NCI-H510A (cell line): ENCODE measurements at regions not wholly inside any gene's neighbourhood (a gene's known extent, or its start where the extent isn't known, plus 50 kb on each side); places are given as distances from the start of the nearest gene placed in this dataset.

Source experiments
- DNase-seq: peaks from one replicate; lab custom pipeline; 2025; lab: John Stamatoyannopoulos, UW

- DNase-seq = no peak
Observed at GRCh38 chr2:217409949-217410680, 550.3 kb upstream of the TNP1 start.

DNA sequence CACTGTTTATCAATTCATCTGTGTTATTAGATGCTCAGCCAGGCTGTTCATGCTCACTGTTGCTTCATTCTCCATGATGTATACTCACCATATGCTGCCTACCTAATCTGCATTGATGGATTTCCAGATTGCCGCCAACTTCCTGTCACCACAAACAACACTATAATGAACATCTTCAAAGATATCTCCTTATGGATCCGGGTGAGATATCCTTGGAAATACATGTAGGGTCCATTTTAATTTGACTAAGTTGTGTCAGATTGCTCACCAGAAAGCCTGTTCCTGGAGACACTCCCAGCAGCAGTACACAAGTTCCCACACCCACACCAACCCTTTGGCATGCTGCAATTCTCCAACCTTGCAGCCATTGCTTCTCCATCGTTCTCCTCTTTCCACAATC lies 547.5 kb upstream of the TNP1 start:
- DNase-seq = no peak

GRCh38 chr2:217404236-217404760 lies 544.4 kb upstream of the TNP1 start:
- DNase-seq = no peak

DNA sequence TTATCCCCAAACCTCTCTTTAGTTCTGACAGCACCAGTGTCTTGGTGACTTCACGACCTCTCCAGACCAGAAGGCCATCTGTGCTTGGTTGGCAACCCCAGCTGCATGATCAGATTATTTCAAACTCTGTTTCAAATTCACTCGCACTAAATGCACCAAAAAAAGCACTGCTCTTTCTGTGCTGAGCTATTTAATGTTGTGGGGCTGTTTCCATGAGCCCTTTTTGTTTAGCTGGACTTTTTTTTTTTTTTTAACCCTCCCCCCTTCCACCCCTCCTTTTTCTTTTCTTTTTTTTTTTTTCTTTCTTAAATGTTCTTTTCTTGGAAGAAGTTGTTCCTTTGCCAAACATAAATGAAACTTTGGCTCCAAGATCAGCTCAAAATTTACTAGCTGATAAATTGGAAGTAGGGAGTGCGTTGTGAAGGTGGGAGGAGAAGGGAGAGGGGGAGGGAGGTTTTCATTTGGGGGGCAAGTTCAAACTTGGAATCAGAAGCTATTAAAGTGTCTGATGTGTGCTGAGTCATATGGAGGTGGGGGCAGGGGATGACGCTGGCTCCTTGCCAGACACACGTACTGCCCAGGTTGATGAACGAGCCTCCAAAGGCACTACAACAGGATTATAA lies 543.0 kb upstream of the TNP1 start:
- DNase-seq = peak; percentile 6

- no peak for DNase-seq
Observed at GRCh38 chr2:217402144-217402543, 542.3 kb upstream of the TNP1 start.

- no peak for DNase-seq
Observed at GRCh38 chr2:217399291-217399690, 539.4 kb upstream of the TNP1 start.

GRCh38 chr2:217398860-217399259 lies 539.0 kb upstream of the TNP1 start:
- DNase-seq = no peak

- no peak for DNase-seq
Observed at GRCh38 chr2:217398101-217398500, 538.2 kb upstream of the TNP1 start.

- no peak for DNase-seq
Observed at GRCh38 chr2:217396586-217396985, 536.7 kb upstream of the TNP1 start.

- DNase-seq = no peak
Observed at GRCh38 chr2:217396165-217396564, 536.3 kb upstream of the TNP1 start.

DNA sequence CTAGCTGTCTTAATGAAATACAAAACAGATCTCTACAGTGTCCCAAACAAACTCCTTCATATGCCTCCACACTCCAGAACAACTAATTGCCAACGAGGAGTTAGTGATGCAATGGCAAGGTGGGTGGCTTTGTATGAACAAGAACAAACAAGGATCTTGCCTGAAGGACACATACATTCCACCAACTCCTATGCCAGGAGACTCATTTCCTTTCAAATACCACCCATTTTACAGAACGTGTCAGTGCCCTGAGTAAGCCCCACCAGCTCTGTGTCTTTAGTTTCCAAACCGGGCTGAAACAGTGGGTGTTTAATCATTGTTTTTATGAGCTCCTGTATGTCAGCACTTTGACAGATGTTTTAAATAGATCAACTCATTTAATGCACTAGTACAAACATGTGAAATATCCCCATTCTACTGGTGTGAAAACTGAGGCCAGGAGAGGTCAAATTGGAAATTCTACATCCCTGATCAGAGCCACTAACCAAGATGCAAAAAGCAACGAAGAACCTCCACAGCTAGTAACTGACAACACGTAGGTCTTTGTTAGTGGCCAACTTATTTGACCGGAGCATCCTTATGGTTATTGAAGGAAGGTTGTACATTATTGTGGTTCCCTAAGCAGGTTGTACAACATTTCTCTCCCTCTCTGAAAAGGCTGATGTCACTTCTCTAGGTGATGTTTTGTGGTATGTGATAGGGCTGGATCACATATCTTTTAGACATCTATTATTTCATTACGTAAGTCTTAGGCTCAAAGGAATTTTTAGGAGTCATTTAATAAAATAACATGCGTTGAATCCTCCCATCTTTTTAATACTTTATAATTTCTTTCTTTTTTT lies 534.9 kb upstream of the TNP1 start:
- DNase-seq = no peak

DNA sequence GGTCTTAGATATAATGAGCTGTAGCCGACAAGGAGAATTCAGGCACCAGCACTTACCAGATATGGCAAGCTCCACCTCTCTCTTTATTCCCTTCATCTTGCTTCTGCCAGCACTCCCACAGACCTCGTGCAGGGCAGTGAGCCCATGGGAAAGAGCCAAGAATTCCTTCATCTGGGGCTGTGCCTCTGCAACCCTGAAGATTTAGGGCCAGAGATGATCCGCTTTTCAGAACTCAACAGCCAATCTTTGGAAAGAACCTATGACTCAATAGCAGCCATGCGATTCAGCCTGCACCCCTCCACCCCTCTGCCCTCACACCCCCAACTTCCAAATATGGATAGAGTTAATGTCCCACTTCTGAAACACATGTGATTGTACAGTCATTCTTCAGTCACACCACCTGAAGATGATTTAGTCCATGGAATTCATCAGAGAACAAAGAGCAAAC lies 533.7 kb upstream of the TNP1 start:
- no peak for DNase-seq

- no peak for DNase-seq
Observed at GRCh38 chr2:217392930-217393584, 533.2 kb upstream of the TNP1 start.

DNA sequence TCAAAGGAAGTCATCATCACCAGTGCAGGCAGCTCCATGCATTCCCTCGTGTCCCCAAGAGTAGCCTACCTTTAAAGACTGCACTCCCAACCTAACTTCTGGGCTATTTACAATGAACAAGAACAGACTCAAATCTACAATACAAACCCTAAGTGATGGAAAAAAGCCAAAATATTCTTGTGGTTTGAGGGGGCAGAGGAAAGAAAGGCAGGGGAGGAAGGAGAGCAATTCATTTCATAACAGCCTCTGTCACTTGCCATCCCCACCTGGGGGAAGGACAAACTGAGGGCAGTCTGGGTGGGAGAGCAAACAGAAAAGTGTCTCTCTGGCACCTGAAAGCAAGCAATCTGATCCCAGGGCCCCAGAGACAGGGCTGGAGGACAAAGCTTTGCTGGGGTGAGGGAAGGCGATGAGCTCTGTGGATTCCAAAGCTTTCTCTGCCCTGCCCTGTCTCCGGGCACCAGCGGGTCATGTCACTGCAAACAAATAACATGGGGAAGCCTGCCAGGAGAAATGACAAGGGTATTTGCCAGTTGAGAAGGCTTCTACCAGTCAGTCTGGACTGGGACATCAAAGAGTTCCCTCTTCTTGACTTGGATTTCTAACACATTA lies 528.0 kb upstream of the TNP1 start:
- DNase-seq = no peak

- DNase-seq = no peak
Observed at GRCh38 chr2:217386041-217386440, 526.2 kb upstream of the TNP1 start.

GRCh38 chr2:217383620-217384019 lies 523.8 kb upstream of the TNP1 start:
- no peak for DNase-seq

- DNase-seq = no peak
Observed at GRCh38 chr2:217382794-217383193, 522.9 kb upstream of the TNP1 start.

DNA sequence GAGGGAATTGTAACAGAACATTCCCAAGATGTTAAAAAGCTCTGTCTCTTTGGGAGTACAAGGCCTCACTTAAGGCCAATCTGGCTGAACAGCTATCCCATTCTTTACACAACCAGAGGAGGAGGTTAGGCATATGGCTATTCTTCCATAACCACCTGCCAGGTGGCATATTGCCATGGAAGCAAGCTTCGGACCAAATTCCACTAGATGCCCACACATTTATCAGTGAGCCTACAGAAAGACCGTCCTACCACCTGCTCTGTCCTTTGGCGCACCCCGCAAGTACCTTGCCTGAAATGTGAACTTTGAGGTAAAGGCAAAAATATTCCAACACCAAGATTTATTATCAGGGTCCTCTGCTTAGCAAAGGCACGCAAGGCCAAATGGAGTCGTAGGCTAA lies 519.9 kb upstream of the TNP1 start:
- no peak for DNase-seq

DNA sequence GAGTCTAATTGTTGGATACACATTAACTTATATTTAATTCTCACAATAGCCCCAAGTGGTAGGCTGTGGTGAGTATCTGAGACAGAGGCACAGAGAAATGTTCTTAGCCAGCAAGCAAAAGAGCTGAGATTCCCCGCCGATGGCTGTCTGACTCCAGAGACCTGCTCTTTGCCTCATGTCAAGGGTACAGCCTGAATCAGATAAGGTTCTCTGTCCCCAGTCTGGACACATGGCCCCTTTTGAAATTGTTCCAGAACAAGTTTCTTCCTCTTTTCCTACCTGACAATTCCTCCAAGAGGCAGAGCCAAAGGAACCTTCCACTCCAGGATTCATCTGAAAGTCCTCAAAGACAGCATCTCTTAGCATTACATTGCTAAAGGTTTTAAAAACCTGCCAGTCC lies 512.9 kb upstream of the TNP1 start:
- no peak for DNase-seq

DNA sequence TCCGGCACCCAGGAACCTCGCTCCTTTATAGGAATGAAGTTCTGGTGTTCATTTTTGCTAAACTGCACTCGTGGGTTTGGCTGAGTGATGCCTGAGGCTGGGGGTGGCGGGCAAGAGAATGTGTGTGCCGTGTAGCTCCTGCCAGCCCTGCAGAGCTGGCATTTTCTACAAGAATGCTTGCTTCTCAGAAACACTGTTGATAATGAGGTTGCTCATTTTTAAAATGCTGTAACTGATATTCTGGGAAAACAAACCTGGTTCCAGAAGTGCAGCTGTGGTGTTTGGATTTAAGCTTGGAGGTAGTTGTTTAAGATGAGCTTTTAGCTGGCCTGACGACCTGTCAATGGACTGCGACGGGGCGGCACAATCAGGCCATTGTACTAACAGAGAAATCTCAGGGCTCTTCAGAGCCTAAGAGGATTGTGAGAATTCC lies 511.9 kb upstream of the TNP1 start:
- DNase-seq = no peak

DNA sequence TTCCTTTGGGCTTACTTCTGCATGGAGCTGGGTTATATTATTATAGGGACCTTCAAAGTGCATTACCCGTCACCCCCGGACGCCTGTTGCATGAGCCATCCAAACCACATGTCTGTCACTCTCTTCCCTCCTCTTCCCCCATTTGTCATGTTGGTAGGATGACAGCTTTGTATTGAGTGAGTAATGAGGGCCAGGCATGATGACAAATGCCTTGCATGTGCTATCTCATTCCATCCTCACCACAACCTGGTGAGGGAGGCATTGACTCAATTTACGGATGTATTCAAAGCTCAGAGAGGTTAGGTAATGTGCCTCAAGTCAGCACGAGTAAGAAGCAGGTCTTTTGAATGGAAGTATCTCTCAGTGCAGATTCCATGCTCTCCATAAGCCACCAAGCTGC lies 510.5 kb upstream of the TNP1 start:
- no peak for DNase-seq

GRCh38 chr2:217367464-217367863 lies 507.6 kb upstream of the TNP1 start:
- DNase-seq = no peak
